Right lobe of liver (tissue), 6 donors: ENCODE measurements at regions not wholly inside any gene's neighbourhood (a gene's known extent, or its start where the extent isn't known, plus 50 kb on each side); places are given as distances from the start of the nearest gene placed in this dataset.

Experiments
- ATAC-seq, 4 donors: fragments of 200-7000 bp; cut with Tn5 transposase; one replicate each; pipeline ENCODE4 v1.9.1; 2020; ENCODE audit warnings: mild to moderate bottlenecking in 4 of 4, moderate library complexity in 4 of 4
- DNase-seq, 3 donors: peaks; one replicate each; pipeline ENCODE4 v3.0.0-alpha.2; 2020
- H3K27ac ChIP-seq, 3 donors: fragments of 200-600 bp; one replicate each; pipeline ENCODE4 v1.8.0; 2022
- H3K27me3 ChIP-seq, 2 donors: fragments of 200-600 bp; one replicate each; pipeline ENCODE4 v1.8.0; 2022
- H3K36me3 ChIP-seq, 4 donors: fragments of 200-600 bp; sonication (generic) in 1 of 4; one replicate each; pipeline versions ENCODE4 v1.5.1 to v1.8.0; 2017 to 2022; ENCODE audit warnings: control low read depth in 1 of 4
- H3K4me1 ChIP-seq, 4 donors: fragments of 200-600 bp; sonication (generic) in 1 of 4; one replicate each; pipeline versions ENCODE4 v1.5.1 to v1.8.0; 2017 to 2022; ENCODE audit warnings: control low read depth in 1 of 4
- H3K4me3 ChIP-seq, 3 donors: fragments of 200-600 bp; one replicate each; pipeline ENCODE4 v1.8.0; 2022
- H3K9me3 ChIP-seq, 4 donors: fragments of 200-600 bp; sonication (generic) in 1 of 4; one replicate each; pipeline versions ENCODE4 v1.5.1 to v1.8.0; 2017 to 2022; ENCODE audit warnings: control low read depth in 1 of 4
- CTCF ChIP-seq, 4 donors: fragments of 200-600 bp in 3 of 4; fragments of 450-650 bp in 1 of 4; IDR thresholded peaks; one replicate each; pipeline versions ENCODE4 v1.5.1 to v1.8.0; 2016 to 2022; ENCODE audit warnings: antibody characterized with exemption in 4 of 4, mild to moderate bottlenecking in 2 of 4
- POLR2A ChIP-seq: fragments of 450-650 bp; IDR thresholded peaks from one replicate; pipeline ENCODE4 v1.6.1; 2017; ENCODE audit warnings: antibody characterized with exemption, mild to moderate bottlenecking
- WGBS: methylation state at CpG from one replicate; pipeline ENCODE4 v1.1.6; 2018; ENCODE audit warnings: low coverage, low lambda C conversion rate; ENCODE audit not compliant: insufficient coverage; ENCODE audit errors: missing lambda C conversion rate; 5-methylcytosine and 5-hydroxymethylcytosine counted together
- intact Hi-C, 2 donors: fragments of 100-400 bp; cut with DNase I; formaldehyde crosslinking; loops; one replicate each; pipeline versions ENCODE4 v1.11.2 to v1.14.1; 2022
- donor health status: DM: no; HTN: yes; CAD: no.
- donor health status: DM: no; HTN: no; CAD: no.
- donor health status: DM: no; HTN: no; CAD: no.
- donor health status: DM: no; HTN: yes; CAD: no.
- donor health status: DM: no; HTN: yes; CAD: no.

GRCh38 chr12:114186241-114187002 lies 219.5 kb downstream of the TBX5 start:
- 32% methylated on average over 16 of the region's 17 CpGs for WGBS
- H3K9me3 ChIP-seq = no peaks in the 10 kb centered on the region
- no peaks in the 10 kb centered on the region for H3K27me3 ChIP-seq
- no peak overlapping the region for H3K27ac ChIP-seq
- no peaks in the 10 kb centered on the region for H3K36me3 ChIP-seq
- ATAC-seq = no peak
- TF ChIP-seq CTCF (IDR thresholded peaks at IDR 0.05) = no peak
- no peak for TF ChIP-seq POLR2A
- intact Hi-C loops = no loop called here
- DNase-seq = no peak
- H3K4me1 ChIP-seq = no peaks in the 10 kb centered on the region
- H3K4me3 ChIP-seq = no peak overlapping the region

GRCh38 chr12:114185036-114185435 lies 218.9 kb upstream of the RBM19 start:
- DNase-seq (no peak), ATAC-seq (no peak)
- Histone ChIP-seq H3K27ac (no peak overlapping the region), H3K4me3 (no peak overlapping the region), H3K4me1 (no peaks in the 10 kb centered on the region), H3K9me3 (no peaks in the 10 kb centered on the region), H3K36me3 (no peaks in the 10 kb centered on the region), H3K27me3 (no peaks in the 10 kb centered on the region)
- WGBS = 41% methylated on average over 5 of the region's 5 CpGs
- TF ChIP-seq POLR2A (no peak), CTCF (IDR thresholded peaks at IDR 0.05) (no peak)
- intact Hi-C loops = no loop called here

- no peak overlapping the region for H3K27ac ChIP-seq
- intact Hi-C loops = no loop called here
- 100% methylated on average over 1 of the region's 1 CpG for WGBS
- H3K9me3 ChIP-seq = no peaks in the 10 kb centered on the region
- no peak overlapping the region for H3K4me3 ChIP-seq
- H3K4me1 ChIP-seq = no peaks in the 10 kb centered on the region
- no peaks in the 10 kb centered on the region for H3K36me3 ChIP-seq
- no peaks in the 10 kb centered on the region for H3K27me3 ChIP-seq
- no peak for TF ChIP-seq POLR2A
- no peak for TF ChIP-seq CTCF (IDR thresholded peaks at IDR 0.05)
- no peak for DNase-seq
- no peak for ATAC-seq
Measured at GRCh38 chr12:114174326-114174725, 208.2 kb upstream of the RBM19 start.

- Histone ChIP-seq H3K4me3 (no peak overlapping the region), H3K4me1 (no peaks in the 10 kb centered on the region), H3K36me3 (no peaks in the 10 kb centered on the region), H3K9me3 (no peaks in the 10 kb centered on the region), H3K27ac (no peak overlapping the region), H3K27me3 (no peaks in the 10 kb centered on the region)
- TF ChIP-seq POLR2A (no peak), CTCF (IDR thresholded peaks at IDR 0.05) (no peak)
- ATAC-seq (no peak), DNase-seq (no peak)
- intact Hi-C loops = no loop called here
- WGBS = 61% methylated on average over 3 of the region's 4 CpGs
Measured at GRCh38 chr12:114172135-114172534, 206.0 kb upstream of the RBM19 start.
